ENCODE measurements at regions not wholly inside any gene's neighbourhood (a gene's known extent, or its start where the extent isn't known, plus 50 kb on each side); places are given as distances from the start of the nearest gene placed in this dataset.

- no peak for TF ChIP-seq POLR2AphosphoS5 (IDR thresholded peaks at IDR 0.05)
- TF ChIP-seq POLR2A (IDR thresholded peaks at IDR 0.05; ENCODE audit: low read depth) = no peak
- TF ChIP-seq CTCF (IDR thresholded peaks at IDR 0.05) = no peak
- no peak for TF ChIP-seq EP300 (IDR thresholded peaks at IDR 0.05)
Observed at GRCh38 chr3:193774916-193775285, 181.9 kb downstream of the OPA1 start.
